ENCODE measurements at regions not wholly inside any gene's neighbourhood (a gene's known extent, or its start where the extent isn't known, plus 50 kb on each side); places are given as distances from the start of the nearest gene placed in this dataset.

DNA sequence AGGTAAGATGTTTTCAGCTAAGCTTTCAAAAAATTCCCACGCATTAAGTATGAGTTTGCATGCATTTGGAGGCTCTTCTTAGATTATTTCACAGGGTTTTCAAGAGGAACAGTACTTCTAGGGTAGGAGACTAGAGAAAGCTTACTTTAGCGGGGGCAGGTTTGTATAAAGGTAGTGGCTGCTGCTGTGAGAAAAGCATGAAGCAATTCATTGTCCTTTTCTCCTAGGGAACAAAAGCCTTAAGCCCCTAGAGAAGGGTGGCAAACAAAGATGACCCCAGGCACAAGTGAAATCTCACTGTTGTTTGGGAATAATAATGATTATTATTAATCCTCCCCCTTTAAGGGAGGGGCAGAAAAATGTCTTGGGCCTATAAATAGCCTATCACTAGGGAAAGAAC, 310.7 kb downstream of the DIPK2A start:
- Mint-ChIP-seq H3K36me3 (no peaks in the 10 kb centered on the region), H3K27ac (no peak overlapping the region), H3K4me1 (no peaks in the 10 kb centered on the region), H3K4me3 (no peak overlapping the region), H3K9me3 (peaks cover 0 to 3% (median 0%) of the 10 kb centered on the region in 7 donors), H3K27me3 (ENCODE audit: low read depth in 3 of 3) (peaks cover 0 to 2% (median 0%) of the 10 kb centered on the region in 3 donors)
- no peak overlapping the region for H3K4me3 ChIP-seq (replicated peaks in 1 of 3; ENCODE audit: low read depth in 2 of 3, low read length in 3 of 3)
- WGBS (ENCODE audit: insufficient coverage) = no CpG with 5 or more reads among the region's 2 CpGs
- no peak overlapping the region for H3K9ac ChIP-seq (ENCODE audit: insufficient read depth, low read length, poor library complexity, severe bottlenecking)
- no peak overlapping the region for H3K27ac ChIP-seq (ENCODE audit: low read depth in 1 of 2, low read length in 2 of 2)
- TF ChIP-seq, protein P1, sequence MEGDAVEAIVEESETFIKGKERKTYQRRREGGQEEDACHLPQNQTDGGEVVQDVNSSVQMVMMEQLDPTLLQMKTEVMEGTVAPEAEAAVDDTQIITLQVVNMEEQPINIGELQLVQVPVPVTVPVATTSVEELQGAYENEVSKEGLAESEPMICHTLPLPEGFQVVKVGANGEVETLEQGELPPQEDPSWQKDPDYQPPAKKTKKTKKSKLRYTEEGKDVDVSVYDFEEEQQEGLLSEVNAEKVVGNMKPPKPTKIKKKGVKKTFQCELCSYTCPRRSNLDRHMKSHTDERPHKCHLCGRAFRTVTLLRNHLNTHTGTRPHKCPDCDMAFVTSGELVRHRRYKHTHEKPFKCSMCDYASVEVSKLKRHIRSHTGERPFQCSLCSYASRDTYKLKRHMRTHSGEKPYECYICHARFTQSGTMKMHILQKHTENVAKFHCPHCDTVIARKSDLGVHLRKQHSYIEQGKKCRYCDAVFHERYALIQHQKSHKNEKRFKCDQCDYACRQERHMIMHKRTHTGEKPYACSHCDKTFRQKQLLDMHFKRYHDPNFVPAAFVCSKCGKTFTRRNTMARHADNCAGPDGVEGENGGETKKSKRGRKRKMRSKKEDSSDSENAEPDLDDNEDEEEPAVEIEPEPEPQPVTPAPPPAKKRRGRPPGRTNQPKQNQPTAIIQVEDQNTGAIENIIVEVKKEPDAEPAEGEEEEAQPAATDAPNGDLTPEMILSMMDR (IDR thresholded peaks at IDR 0.05) = no peak
- no peaks in the 10 kb centered on the region for H3K9me3 ChIP-seq (replicated peaks in 1 of 2; ENCODE audit: control insufficient read depth in 1 of 2, insufficient read depth in 1 of 2, low read length in 2 of 2)
- no peaks in the 10 kb centered on the region for H3K4me1 ChIP-seq (ENCODE audit: control insufficient read depth in 1 of 2, insufficient read depth in 2 of 2, low read length in 2 of 2)
- H3K79me2 ChIP-seq (ENCODE audit: insufficient read depth, low read length) = no peaks in the 10 kb centered on the region
- no peak overlapping the region for H3K4me2 ChIP-seq (replicated peaks; ENCODE audit: extremely low read depth, low read length, poor library complexity, severe bottlenecking)
- intact Hi-C loops (cut with micrococcal nuclease) = no loop called here
- no peak overlapping the region for H2AFZ ChIP-seq (ENCODE audit: insufficient read depth, low read depth, low read length, poor library complexity, severe bottlenecking)
- no peaks in the 10 kb centered on the region for H4K20me1 ChIP-seq (ENCODE audit: insufficient read depth, low read length)
- no peaks in the 10 kb centered on the region for H3K27me3 ChIP-seq (ENCODE audit: control insufficient read depth in 2 of 2, insufficient read depth in 2 of 2, low read length in 2 of 2)
- DNase-seq = no peak
- H3K36me3 ChIP-seq (replicated peaks in 1 of 2; ENCODE audit: control insufficient read depth in 1 of 2, insufficient read depth in 2 of 2, low read length in 2 of 2) = no peaks in the 10 kb centered on the region

- Mint-ChIP-seq H3K36me3 (no peaks in the 10 kb centered on the region), H3K9me3 (peaks cover 0 to 3% (median 0%) of the 10 kb centered on the region in 7 donors), H3K27me3 (ENCODE audit: low read depth in 3 of 3) (no peaks in the 10 kb centered on the region), H3K27ac (no peak overlapping the region), H3K4me3 (no peak overlapping the region), H3K4me1 (no peaks in the 10 kb centered on the region)
- DNase-seq = no peak
- Histone ChIP-seq H3K79me2 (ENCODE audit: insufficient read depth, low read length) (no peaks in the 10 kb centered on the region), H3K9ac (ENCODE audit: insufficient read depth, low read length, poor library complexity, severe bottlenecking) (no peak overlapping the region), H3K27ac (ENCODE audit: low read depth in 1 of 2, low read length in 2 of 2) (no peak overlapping the region), H3K4me2 (replicated peaks; ENCODE audit: extremely low read depth, low read length, poor library complexity, severe bottlenecking) (no peak overlapping the region), H3K9me3 (replicated peaks in 1 of 2; ENCODE audit: control insufficient read depth in 1 of 2, insufficient read depth in 1 of 2, low read length in 2 of 2) (no peaks in the 10 kb centered on the region), H3K4me3 (replicated peaks in 1 of 3; ENCODE audit: low read depth in 2 of 3, low read length in 3 of 3) (no peak overlapping the region), H3K4me1 (ENCODE audit: control insufficient read depth in 1 of 2, insufficient read depth in 2 of 2, low read length in 2 of 2) (no peaks in the 10 kb centered on the region), H3K36me3 (replicated peaks in 1 of 2; ENCODE audit: control insufficient read depth in 1 of 2, insufficient read depth in 2 of 2, low read length in 2 of 2) (no peaks in the 10 kb centered on the region), H3K27me3 (ENCODE audit: control insufficient read depth in 2 of 2, insufficient read depth in 2 of 2, low read length in 2 of 2) (no peaks in the 10 kb centered on the region), H2AFZ (ENCODE audit: insufficient read depth, low read depth, low read length, poor library complexity, severe bottlenecking) (no peak overlapping the region), H4K20me1 (ENCODE audit: insufficient read depth, low read length) (no peaks in the 10 kb centered on the region)
- TF ChIP-seq, protein P1 (IDR thresholded peaks at IDR 0.05) = no peak
- WGBS (ENCODE audit: insufficient coverage) = no CpG with 5 or more reads among the region's 6 CpGs
- intact Hi-C loops (cut with micrococcal nuclease) = no loop called here
Measured at GRCh38 chr3:144286235-144286910, 314.8 kb downstream of the DIPK2A start.

Data from CD14-positive monocyte (primary cell).